Prostate gland (tissue), 2 donors: ENCODE measurements at regions not wholly inside any gene's neighbourhood (a gene's known extent, or its start where the extent isn't known, plus 50 kb on each side); places are given as distances from the start of the nearest gene placed in this dataset.
"Not testable (repeated sequence)": the region's sequence is repeated elsewhere in the genome, so short reads cannot be mapped to it uniquely, and the experiment has no call there.

Experiments used
- DNase-seq: peaks from one replicate; pipeline ENCODE4 v3.0.0-alpha.2; 2019; ENCODE audit warnings: low spot score
- H3K27ac ChIP-seq, 2 donors: fragments of 200-600 bp; sonication (generic); 2 replicates each; pipeline ENCODE4 v1.5.1; 2017 to 2019
- H3K27me3 ChIP-seq: fragments of 200-600 bp; sonication (generic); replicated peaks from 2 replicates; pipeline ENCODE4 v1.5.1; 2019; ENCODE audit not compliant: insufficient read depth
- H3K36me3 ChIP-seq, 2 donors: fragments of 200-600 bp; sonication (generic); 1 replicate in 1 of 2; 2 replicates in 1 of 2; pipeline versions ENCODE4 v1.5.1 to v1.8.1; 2017 to 2019
- H3K4me1 ChIP-seq: fragments of 200-600 bp; sonication (generic); replicated peaks from 2 replicates; pipeline ENCODE4 v1.5.1; 2019
- H3K4me3 ChIP-seq, 2 donors: fragments of 200-600 bp; sonication (generic); 2 replicates each; pipeline ENCODE4 v1.5.1; 2017 to 2019
- H3K9me3 ChIP-seq: fragments of 200-600 bp; sonication (generic); 2 replicates; pipeline ENCODE4 v1.5.1; 2017
- CTCF ChIP-seq, 4 experiments: fragments of 200-600 bp in 2 of 4; fragments of 450-650 bp in 2 of 4; sonication (generic) in 2 of 4; IDR thresholded peaks; 1 replicate in 3 of 4; 2 replicates in 1 of 4; pipeline ENCODE4 v1.5.1; 2016 to 2019; ENCODE audit warnings: antibody characterized with exemption in 4 of 4, mild to moderate bottlenecking in 2 of 4, moderate library complexity in 2 of 4
- POLR2A ChIP-seq: fragments of 450-650 bp; IDR thresholded peaks from one replicate; pipeline ENCODE4 v1.6.1; 2016; ENCODE audit warnings: antibody characterized with exemption, mild to moderate bottlenecking
- POLR2AphosphoS5 ChIP-seq: sonication (generic); formaldehyde crosslinking; IDR thresholded peaks from one replicate; pipeline ENCODE4 v1.6.1; 2017; ENCODE audit warnings: antibody characterized with exemption
- WGBS: methylation state at CpG from one replicate; pipeline ENCODE4 v1.1.5; 2018; 5-methylcytosine and 5-hydroxymethylcytosine counted together
- intact Hi-C: fragments of 100-400 bp; cut with DNase I; formaldehyde crosslinking; loops from one replicate; pipeline ENCODE4 v1.14.2; 2022

DNA sequence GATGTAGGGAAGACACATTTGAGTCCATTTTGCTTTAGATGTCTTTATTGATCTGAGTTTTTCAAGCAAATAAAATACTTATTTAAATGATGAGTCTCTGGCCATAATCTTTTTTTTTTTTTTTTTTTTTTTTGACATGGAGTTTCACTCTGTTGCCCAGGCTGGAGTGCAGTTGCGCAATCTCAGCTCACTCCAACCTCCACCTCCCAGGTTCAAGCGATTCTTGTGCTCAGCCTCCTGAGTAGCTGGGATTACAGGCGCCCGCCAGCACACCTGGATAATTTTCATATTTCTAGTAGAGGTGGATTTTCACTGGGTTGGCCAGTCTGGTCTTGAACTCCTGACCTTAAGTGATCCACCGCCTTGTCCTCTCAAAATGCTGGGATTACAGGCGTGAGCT, 194.5 kb upstream of the MAD2L1 start:
- TF ChIP-seq POLR2AphosphoS5 (no peak), POLR2A (no peak), CTCF (IDR thresholded peaks at IDR 0.05) (no peak)
- no peaks in the 10 kb centered on the region for H3K36me3 ChIP-seq
- intact Hi-C loops: no loop called here
- no peaks in the 10 kb centered on the region for H3K9me3 ChIP-seq
- WGBS: 96% methylated on average over 6 of the region's 6 CpGs
- H3K27me3 ChIP-seq: no peaks in the 10 kb centered on the region
- H3K4me3 ChIP-seq: no peak overlapping the region
- no peaks in the 10 kb centered on the region for H3K4me1 ChIP-seq
- no peak overlapping the region for H3K27ac ChIP-seq
- DNase-seq: no peak

GRCh38 chr4:120256112-120256775, 189.6 kb upstream of the MAD2L1 start:
- DNase-seq, intact Hi-C loops, H3K27me3 ChIP-seq, H3K27ac ChIP-seq, H3K9me3 ChIP-seq, H3K36me3 ChIP-seq, H3K4me3 ChIP-seq, H3K4me1 ChIP-seq: not testable (repeated sequence)
- 78% methylated on average over 28 of the region's 28 CpGs for WGBS

- WGBS: 76% methylated on average over 5 of the region's 5 CpGs
- peaks cover 8% of the 10 kb centered on the region for H3K4me1 ChIP-seq
- H3K36me3 ChIP-seq: no peaks in the 10 kb centered on the region
- no peaks in the 10 kb centered on the region for H3K27me3 ChIP-seq
- TF ChIP-seq CTCF (IDR thresholded peaks at IDR 0.05) (no peak), POLR2AphosphoS5 (no peak), POLR2A (no peak)
- no peak for DNase-seq
- H3K9me3 ChIP-seq: no peaks in the 10 kb centered on the region
- intact Hi-C loops: no loop called here
- H3K4me3 ChIP-seq: no peak overlapping the region
- H3K27ac ChIP-seq: no peak overlapping the region
Observed at GRCh38 chr4:120238277-120238973, 171.8 kb upstream of the MAD2L1 start.

DNA sequence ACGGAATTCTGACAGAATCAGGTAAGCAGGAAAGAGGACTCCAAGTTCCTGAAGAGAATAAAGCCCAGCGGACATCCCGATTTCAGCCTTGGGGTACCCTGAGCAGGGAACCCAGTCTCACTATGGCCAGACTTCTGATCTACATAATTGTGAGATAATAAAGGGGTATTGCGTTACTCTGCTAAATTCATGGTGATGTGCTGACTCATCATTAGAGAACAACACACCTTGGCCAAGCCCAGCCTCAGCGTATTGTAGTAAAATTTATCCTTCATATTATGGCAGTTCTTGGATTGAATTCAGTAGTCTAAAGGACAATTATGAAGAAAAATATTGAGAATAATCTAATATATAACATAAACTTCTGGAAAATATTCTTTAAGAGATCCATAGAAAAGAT, 170.2 kb upstream of the MAD2L1 start:
- TF ChIP-seq POLR2A (no peak), CTCF (IDR thresholded peaks at IDR 0.05) (no peak), POLR2AphosphoS5 (no peak)

DNA sequence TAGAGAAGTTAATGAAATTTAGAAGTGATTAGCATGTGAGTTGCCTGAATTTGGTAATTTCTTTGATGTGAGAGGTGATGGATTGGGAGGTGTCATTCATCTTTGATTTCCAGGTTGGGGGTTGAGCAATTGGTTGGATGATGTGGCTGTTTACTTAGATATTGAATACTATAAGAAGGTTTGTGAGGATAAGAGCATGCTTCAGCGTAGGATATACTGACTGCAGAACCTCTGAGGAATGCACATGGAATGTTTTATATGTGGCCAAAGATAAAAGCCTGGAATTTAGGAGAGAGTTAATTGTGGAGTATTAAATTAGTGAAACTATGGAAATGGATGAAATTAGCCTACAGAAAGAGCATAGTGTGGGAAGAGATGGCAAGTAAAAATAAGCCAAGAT, 165.4 kb upstream of the MAD2L1 start:
- H3K27me3 ChIP-seq: no peaks in the 10 kb centered on the region
- H3K4me1 ChIP-seq: no peaks in the 10 kb centered on the region
- no peaks in the 10 kb centered on the region for H3K9me3 ChIP-seq
- no peak overlapping the region for H3K27ac ChIP-seq
- no peak overlapping the region for H3K4me3 ChIP-seq
- 36% methylated on average over 1 of the region's 1 CpG for WGBS
- DNase-seq: no peak
- intact Hi-C loops: no loop called here
- TF ChIP-seq POLR2AphosphoS5 (no peak), POLR2A (no peak), CTCF (IDR thresholded peaks at IDR 0.05) (no peak)
- H3K36me3 ChIP-seq: no peaks in the 10 kb centered on the region

More for the DNA sequence above, 170.2 kb upstream of the MAD2L1 start:
- H3K9me3 ChIP-seq: no peaks in the 10 kb centered on the region
- H3K4me1 ChIP-seq: peaks cover 3% of the 10 kb centered on the region
- H3K36me3 ChIP-seq: no peaks in the 10 kb centered on the region
- no peak overlapping the region for H3K27ac ChIP-seq
- intact Hi-C loops: no loop called here
- H3K4me3 ChIP-seq: no peak overlapping the region
- H3K27me3 ChIP-seq: no peaks in the 10 kb centered on the region
- DNase-seq: no peak
- 97% methylated on average over 5 of the region's 5 CpGs for WGBS
